Stimulated activated CD4-positive, alpha-beta T cell treated with anti-CD3 and anti-CD28 coated beads, Interleukin-2, amount 100 ng/mL, for 48 hours (primary cell): ENCODE measurements at regions not wholly inside any gene's neighbourhood (a gene's known extent, or its start where the extent isn't known, plus 50 kb on each side); places are given as distances from the start of the nearest gene placed in this dataset.
"Not testable (repeated sequence)": the region's sequence is repeated elsewhere in the genome, so short reads cannot be mapped to it uniquely, and the experiment has no call there.

Source experiments
- DNase-seq, 2 donors: peaks; one replicate each; pipeline ENCODE4 v3.0.0-alpha.2; 2020

GRCh38 chr5:124873188-124873587, 126.7 kb upstream of the ZNF608 start:
- DNase-seq, result no peak

- no peak for DNase-seq
Measured at GRCh38 chr5:124873713-124874112, 127.3 kb upstream of the ZNF608 start.

GRCh38 chr5:124876566-124876965, 130.1 kb upstream of the ZNF608 start:
- no peak for DNase-seq

- no peak for DNase-seq
Measured at GRCh38 chr5:124876983-124877382, 130.5 kb upstream of the ZNF608 start.

- no peak for DNase-seq
Measured at GRCh38 chr5:124877501-124878146, 131.2 kb upstream of the ZNF608 start.

- DNase-seq, result no peak
Measured at GRCh38 chr5:124878583-124879342, 132.3 kb upstream of the ZNF608 start.

- no peak for DNase-seq
Measured at GRCh38 chr5:124880903-124881697, 134.7 kb upstream of the ZNF608 start.

- DNase-seq, result no peak
Measured at GRCh38 chr5:124883681-124884080, 137.2 kb upstream of the ZNF608 start.

- no peak for DNase-seq
Measured at GRCh38 chr5:124884114-124884513, 137.7 kb upstream of the ZNF608 start.

GRCh38 chr5:124885490-124885889, 139.1 kb upstream of the ZNF608 start:
- no peak for DNase-seq

- no peak for DNase-seq
Measured at GRCh38 chr5:124887223-124887622, 140.8 kb upstream of the ZNF608 start.

GRCh38 chr5:124888050-124888506, 141.6 kb upstream of the ZNF608 start:
- DNase-seq, result no peak

GRCh38 chr5:124888622-124889485, 142.4 kb upstream of the ZNF608 start:
- DNase-seq, result no peak

- no peak for DNase-seq
Measured at GRCh38 chr5:124889486-124889825, 143.0 kb upstream of the ZNF608 start.

GRCh38 chr5:124889850-124890249, 143.4 kb upstream of the ZNF608 start:
- no peak for DNase-seq

- not testable (repeated sequence) for DNase-seq
Measured at GRCh38 chr5:124890442-124890841, 144.0 kb upstream of the ZNF608 start.

GRCh38 chr5:124891179-124891578, 144.7 kb upstream of the ZNF608 start:
- DNase-seq, result no peak

GRCh38 chr5:124892185-124892848, 145.9 kb upstream of the ZNF608 start:
- no peak for DNase-seq

- DNase-seq, result no peak
Measured at GRCh38 chr5:124894541-124894940, 148.1 kb upstream of the ZNF608 start.

GRCh38 chr5:124895236-124895635, 148.8 kb upstream of the ZNF608 start:
- DNase-seq, result no peak

GRCh38 chr5:124901081-124901480, 154.6 kb upstream of the ZNF608 start:
- DNase-seq, result no peak
